Retinal pigment epithelial cell (primary cell): ENCODE measurements at regions not wholly inside any gene's neighbourhood (a gene's known extent, or its start where the extent isn't known, plus 50 kb on each side); places are given as distances from the start of the nearest gene placed in this dataset.

Experiments used
- DNase-seq: peaks from one replicate; pipeline ENCODE4 v3.0.0-alpha.2; 2010; ENCODE audit warnings: low read depth
- H3K4me3 ChIP-seq: 2 replicates; pipeline ENCODE4 v1.5.1; 2011; ENCODE audit warnings: mild to moderate bottlenecking, low read length, control low read depth, moderate library complexity
- TF ChIP-seq, protein P1 (sequence below): conservative IDR thresholded peaks from 2 replicates; pipeline ENCODE4 v1.5.1; 2011; ENCODE audit warnings: low read depth, low read length, control low read depth, inconsistent platforms

DNA sequence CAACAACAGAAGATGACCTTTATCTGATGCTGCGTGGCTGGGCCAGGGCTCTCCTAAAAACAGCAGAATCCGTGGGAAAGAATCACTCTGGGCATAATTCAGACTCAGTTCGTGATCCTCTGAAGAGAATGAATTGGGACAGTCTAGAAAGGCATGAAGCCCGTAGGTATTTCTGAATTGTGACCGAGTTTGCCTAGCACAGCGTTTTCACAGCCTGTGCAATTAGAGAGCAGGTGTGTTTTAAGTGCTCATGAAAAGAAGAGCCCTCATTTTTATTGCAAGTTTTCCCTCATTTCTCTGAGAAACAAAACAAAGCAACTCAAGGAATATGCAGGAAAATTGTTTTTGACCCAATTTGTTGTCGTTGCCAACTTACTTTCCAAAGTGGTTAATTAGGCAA, 366.2 kb downstream of the WDR11 start:
- no peak overlapping the region for H3K4me3 ChIP-seq
- TF ChIP-seq, protein P1, sequence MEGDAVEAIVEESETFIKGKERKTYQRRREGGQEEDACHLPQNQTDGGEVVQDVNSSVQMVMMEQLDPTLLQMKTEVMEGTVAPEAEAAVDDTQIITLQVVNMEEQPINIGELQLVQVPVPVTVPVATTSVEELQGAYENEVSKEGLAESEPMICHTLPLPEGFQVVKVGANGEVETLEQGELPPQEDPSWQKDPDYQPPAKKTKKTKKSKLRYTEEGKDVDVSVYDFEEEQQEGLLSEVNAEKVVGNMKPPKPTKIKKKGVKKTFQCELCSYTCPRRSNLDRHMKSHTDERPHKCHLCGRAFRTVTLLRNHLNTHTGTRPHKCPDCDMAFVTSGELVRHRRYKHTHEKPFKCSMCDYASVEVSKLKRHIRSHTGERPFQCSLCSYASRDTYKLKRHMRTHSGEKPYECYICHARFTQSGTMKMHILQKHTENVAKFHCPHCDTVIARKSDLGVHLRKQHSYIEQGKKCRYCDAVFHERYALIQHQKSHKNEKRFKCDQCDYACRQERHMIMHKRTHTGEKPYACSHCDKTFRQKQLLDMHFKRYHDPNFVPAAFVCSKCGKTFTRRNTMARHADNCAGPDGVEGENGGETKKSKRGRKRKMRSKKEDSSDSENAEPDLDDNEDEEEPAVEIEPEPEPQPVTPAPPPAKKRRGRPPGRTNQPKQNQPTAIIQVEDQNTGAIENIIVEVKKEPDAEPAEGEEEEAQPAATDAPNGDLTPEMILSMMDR, result no peak
- DNase-seq, result no peak

DNA sequence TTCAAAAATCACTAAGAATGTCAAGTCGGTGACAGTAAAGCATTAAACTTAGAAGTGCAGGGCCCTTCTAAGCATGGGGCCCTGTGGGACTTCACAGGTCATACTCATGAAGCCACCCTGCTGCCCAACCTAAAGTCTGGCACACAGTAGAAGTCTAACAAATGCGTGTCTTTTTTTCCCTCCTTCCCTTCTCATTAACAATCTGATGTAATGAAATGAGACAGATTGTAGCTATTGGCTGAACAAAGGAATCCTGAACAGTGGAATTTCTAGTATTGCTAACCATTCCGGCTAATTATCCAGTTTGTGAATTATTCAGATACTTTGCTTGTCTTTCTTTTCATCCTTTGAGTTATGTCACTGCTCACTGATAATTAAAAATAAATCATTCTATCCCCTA, 369.9 kb downstream of the WDR11 start:
- TF ChIP-seq, protein P1, result no peak
- no peak overlapping the region for H3K4me3 ChIP-seq
- DNase-seq, result no peak

DNA sequence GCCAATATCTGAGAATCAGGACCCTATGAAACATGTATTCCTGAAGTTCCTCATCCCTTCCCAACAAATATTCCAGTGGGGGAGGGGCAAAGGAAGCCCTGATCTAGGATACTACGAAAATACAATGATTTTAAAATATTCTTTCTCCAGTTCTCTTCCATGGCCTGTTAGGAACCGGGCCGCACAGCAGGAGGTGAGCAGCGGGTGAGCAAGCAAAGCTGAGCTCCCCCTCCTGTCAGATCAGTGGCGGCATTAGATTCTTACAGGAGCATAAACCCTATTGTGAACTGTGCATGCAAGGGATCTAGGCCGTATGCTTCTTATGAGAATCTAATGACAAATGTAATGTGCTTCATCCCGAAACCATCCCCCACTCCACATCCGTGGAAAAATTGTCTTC, 370.8 kb downstream of the WDR11 start:
- no peak for DNase-seq
- H3K4me3 ChIP-seq, result no peak overlapping the region
- TF ChIP-seq, protein P1, result no peak

DNA sequence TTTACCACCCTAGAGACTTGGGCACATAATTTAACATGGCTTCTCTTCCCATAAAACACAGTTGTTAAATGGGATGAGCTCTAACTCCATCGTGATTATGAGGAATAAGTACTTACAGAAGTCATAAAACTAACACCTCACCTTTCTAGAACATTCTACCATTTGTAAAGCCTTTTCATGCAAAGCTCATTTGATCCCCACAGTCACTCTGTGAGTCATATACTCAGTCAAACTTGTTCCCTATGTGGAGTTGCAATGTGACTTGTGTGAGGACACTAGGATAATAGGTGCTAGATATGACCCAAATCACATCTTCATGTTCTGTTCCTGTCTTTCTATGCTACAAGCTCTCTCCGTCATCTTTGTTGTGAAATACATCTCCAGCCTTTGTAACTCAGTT, 371.7 kb downstream of the WDR11 start:
- TF ChIP-seq, protein P1, result no peak
- no peak overlapping the region for H3K4me3 ChIP-seq
- no peak for DNase-seq

DNA sequence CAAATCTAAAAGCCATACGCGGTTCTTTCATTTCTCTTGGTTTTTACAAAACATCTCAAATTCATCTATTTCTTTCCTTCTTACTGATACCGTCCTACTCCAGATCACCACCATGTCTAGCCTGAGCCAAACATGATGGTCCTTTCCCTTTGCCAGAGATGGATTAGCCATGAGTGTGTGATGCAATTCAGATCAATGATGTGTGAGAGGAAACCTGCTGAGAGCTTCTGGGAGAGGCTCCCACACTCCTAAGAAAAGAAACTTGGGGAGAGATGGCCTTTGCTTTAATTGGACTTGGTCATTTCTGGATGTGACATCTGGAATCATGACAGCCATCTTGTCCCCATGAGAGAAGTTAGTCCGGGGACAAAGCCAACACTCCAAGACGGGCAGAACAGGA, 367.2 kb downstream of the FGFR2 start:
- DNase-seq, result no peak
- TF ChIP-seq, protein P1, result no peak
- no peak overlapping the region for H3K4me3 ChIP-seq

DNA sequence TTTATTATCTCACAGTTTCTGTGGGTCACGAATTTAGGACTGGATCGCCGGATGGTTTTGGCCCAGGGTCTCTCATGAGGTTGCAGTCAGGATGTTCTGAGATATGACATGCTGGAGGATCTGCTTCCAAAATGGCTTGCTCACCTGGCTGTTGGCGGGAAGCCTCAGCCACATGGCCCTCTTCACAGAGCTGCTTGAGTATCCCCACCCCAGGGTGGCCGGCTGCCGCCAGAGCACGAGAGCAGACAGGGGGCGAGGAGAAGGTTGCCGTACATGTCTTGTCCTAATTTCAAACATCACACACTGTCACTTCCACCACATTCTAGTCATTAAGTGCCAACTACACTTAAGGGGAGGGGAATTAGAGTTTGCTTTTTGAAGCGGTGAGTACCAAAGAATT, 365.8 kb downstream of the FGFR2 start:
- no peak for DNase-seq
- TF ChIP-seq, protein P1, result no peak
- no peak overlapping the region for H3K4me3 ChIP-seq

DNA sequence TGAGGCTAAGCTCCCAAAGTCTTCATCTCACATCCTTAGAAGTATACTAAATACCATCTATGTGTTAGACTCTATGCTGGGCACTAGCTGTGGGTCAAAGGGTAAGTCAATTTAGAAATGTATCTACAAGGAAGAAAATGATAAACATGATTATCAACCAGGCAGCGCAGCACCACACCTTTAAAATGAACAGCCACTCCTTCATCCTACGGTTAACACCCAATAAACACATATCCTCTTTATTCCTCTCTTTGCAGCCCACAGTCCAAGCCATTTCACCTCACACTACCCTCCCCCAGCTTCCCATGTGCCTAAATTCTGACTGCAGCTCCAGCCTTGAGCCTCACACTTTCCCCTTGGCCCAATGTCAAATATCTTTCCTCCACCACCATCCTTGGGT, 362.6 kb downstream of the FGFR2 start:
- no peak overlapping the region for H3K4me3 ChIP-seq
- TF ChIP-seq, protein P1, result no peak
- no peak for DNase-seq
